NT2/D1 (cell line): ENCODE measurements at regions not wholly inside any gene's neighbourhood (a gene's known extent, or its start where the extent isn't known, plus 50 kb on each side); places are given as distances from the start of the nearest gene placed in this dataset.
"Not testable (repeated sequence)": the region's sequence is repeated elsewhere in the genome, so short reads cannot be mapped to it uniquely, and the experiment has no call there.

Source experiments
- SUZ12 ChIP-seq: IDR thresholded peaks from 2 replicates; pipeline ENCODE4 v1.6.1; 2011; ENCODE audit not compliant: insufficient read length, insufficient read depth; ENCODE audit errors: extremely low read depth
- YY1 ChIP-seq: IDR thresholded peaks from 2 replicates; pipeline ENCODE4 v1.6.1; 2011; ENCODE audit not compliant: insufficient read length, insufficient read depth
- ZNF274 ChIP-seq: IDR thresholded peaks from 2 replicates; pipeline ENCODE4 v1.6.1; 2011; ENCODE audit warnings: mild to moderate bottlenecking, low read depth, low read length

- TF ChIP-seq YY1, ZNF274, SUZ12: not testable (repeated sequence)
Measured at GRCh38 chr10:22130824-22131223, 87.0 kb downstream of the EBLN1 start.
